GM21360 (cell line): ENCODE measurements at regions not wholly inside any gene's neighbourhood (a gene's known extent, or its start where the extent isn't known, plus 50 kb on each side); places are given as distances from the start of the nearest gene placed in this dataset.

Source experiments
- ATAC-seq: cut with Tn5 transposase; IDR thresholded peaks from one replicate; pipeline ENCODE4 v1.9.1; 2021; ENCODE audit warnings: mild to moderate bottlenecking, moderate library complexity; ENCODE audit not compliant: unreplicated experiment

- ATAC-seq: no peak
These were observed 280.9 kb downstream of the RPRM start for GRCh38 chr2:153197402-153198386.

DNA sequence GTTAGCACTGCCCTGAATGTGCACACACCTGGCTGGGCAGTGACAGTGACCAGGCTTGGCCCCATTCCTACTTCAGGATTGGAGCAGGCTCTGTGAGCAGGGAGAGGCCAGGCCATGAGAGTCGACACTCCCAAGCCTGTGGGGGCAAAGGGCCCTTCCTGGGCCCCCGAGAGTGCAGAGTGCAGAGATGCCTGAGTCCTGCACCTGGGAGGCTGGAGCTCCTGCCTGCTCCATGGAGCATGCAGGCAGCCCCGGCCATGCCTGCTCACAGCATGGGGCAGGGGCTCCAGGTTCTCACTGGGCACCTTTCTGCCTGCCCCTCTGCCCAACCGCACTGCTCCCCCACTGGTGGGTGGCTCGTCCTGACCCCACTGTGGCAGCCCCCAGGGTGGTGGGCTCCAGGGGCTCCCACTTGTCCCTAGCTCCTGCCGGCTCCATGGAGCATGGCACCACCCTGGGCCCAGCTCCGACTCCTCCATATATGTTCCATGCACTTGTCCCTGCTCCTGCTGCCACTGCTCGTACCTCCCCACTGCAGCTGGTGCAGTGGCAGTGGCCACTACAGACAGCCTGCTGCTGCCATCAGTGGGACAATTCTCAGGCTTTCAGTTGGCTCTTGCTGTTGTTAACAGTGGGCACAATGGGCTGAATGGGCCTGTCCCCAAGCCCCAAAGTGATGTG is 282.0 kb downstream of the RPRM start:
- ATAC-seq: no peak

- ATAC-seq: no peak
These were observed 283.2 kb downstream of the RPRM start for GRCh38 chr2:153195342-153195741.

GRCh38 chr2:153189091-153189888 is 289.3 kb downstream of the RPRM start:
- no peak for ATAC-seq

DNA sequence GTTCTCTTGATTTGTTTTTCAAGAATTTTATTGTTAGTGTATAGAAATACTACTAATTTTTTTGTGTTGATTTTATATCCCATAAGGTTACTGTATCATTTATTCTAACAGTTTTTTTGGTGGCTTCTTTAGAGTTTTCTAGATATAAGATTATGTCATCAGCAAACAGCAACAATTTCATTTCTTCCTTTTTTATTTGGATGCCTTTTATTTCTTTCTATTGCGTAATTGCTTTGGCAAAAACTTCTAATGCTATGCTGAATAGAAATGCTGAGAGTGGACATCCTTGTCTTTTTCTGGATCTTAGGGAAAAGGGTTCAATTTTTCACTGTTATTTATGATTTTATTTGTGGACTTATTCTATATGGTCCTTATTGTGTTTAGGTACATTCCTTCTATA is 298.8 kb downstream of the RPRM start:
- ATAC-seq: no peak

- no peak for ATAC-seq
These were observed 309.0 kb downstream of the RPRM start for GRCh38 chr2:153169609-153170008.

GRCh38 chr2:153165021-153165420 is 313.5 kb downstream of the RPRM start:
- ATAC-seq: no peak

GRCh38 chr2:153163055-153163454 is 315.5 kb downstream of the RPRM start:
- no peak for ATAC-seq

GRCh38 chr2:153156743-153157142 is 321.8 kb downstream of the RPRM start:
- no peak for ATAC-seq

DNA sequence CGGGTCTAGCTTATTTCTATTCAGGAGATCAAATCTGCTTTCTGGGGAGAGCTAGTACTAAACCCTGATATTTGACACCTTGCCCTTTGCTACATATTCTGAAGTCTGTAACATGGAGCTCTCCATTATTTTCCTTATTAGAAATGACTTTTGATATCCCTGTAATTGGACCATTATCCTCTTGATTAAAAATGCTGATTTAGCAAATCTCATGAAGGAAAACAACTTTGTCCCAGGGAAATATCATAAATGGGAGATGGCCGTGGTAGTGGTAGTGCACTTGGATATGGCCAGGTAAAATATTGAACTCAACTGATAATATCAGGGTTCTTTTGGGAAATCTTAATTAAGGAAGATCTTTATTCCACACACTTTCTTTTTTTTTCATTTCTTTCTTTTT is 326.5 kb downstream of the RPRM start:
- no peak for ATAC-seq

DNA sequence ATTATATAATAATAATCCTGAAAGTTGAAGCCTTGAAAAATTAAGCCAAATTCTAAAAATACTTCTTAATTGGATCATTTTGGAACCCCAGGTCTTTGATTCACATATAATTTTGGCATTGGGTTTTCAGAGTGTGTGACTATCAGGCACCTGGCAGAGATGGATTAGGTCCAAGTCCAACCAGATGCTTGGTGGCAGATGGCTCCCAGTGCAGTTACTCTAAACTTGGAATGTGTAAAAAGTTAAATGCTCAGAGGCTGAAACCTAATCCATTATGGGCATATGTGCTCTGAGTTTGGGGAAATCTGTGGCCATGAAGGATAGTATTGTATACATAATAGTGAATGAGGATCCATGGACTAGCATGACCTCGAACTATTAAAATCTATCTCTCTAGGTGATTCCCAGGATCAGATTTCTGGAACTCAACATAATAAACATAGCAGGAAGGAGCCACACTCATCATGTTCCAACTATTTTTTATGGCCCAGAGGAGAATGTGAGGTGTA is 333.0 kb downstream of the RPRM start:
- ATAC-seq: no peak

- no peak for ATAC-seq
These were observed 335.0 kb downstream of the RPRM start for GRCh38 chr2:153143540-153143939.

GRCh38 chr2:153140498-153140897 is 338.1 kb downstream of the RPRM start:
- no peak for ATAC-seq

DNA sequence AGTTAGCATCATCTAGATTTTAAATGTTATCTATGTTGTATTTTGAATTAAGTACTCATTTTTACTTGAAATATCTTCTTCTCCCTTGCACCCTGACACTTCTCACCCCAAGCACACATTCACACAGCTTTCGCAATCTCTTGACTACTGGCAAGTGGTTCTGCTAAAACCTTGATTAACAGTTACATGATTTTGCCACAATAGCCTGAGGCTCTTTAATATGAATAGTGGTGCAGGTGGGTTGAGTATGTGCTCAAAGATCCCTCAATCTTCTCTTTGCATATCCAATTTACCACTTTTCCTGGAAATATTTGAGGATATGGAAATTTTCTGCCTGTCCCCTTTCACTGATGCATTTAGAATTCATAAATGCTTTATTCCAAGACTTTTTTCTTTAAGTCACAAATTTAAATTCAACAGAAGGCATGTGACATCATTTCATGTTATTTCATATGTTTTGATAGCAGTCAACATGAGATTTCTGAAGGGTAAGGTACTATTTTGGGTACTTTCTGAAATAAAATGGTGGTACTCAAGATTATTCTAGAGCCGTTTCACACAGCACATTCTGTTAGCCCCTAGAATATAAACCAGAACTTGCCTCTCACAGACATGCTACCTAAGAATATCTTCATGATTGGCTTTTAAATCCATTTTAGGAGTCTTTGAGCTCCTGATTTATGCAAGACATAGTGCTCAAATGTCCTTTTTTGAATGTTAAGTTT is 339.7 kb downstream of the RPRM start:
- ATAC-seq: no peak

- ATAC-seq: no peak
These were observed 342.3 kb downstream of the RPRM start for GRCh38 chr2:153136216-153136615.

DNA sequence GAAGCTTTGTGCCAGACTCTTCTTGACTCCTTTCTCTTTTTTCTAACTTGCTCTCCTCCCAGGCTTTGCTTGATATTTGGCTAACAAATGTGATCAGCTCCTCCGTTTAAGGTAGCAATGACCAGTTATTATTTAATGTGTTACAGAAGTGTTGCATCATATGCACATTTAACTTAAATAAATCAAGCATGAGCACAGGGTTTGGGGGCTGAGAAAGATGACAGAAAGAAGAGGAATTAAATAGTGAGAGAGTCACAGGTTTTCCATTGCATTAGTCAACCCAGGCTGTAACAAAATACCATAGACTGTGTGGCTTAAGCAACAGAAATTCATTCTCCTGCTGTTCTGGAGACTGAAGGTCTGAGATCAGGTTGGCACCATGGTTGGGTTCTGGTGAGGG is 343.8 kb downstream of the RPRM start:
- no peak for ATAC-seq

- no peak for ATAC-seq
These were observed 344.8 kb downstream of the RPRM start for GRCh38 chr2:153133716-153134115.

GRCh38 chr2:153132418-153132817 is 346.1 kb downstream of the RPRM start:
- ATAC-seq: no peak

DNA sequence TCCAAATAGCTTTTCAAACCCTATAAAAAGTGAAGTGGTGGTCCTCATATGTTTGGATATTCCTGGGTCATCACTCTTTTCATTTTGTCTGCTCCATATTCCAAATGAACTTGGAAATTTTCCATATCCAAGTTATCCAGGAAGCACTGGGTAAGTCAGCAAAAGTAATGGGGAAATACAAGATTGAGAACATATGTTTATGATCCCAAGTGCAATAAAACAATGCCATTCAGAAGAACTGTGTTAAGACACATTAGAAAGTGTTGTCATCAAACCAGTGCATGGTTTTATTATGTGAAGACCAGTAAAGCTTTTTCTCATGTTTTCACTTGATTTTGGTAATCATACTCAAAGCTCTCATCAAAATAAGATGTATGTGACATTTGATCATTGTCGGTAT is 363.4 kb downstream of the RPRM start:
- no peak for ATAC-seq

GRCh38 chr2:153110486-153110885 is 368.1 kb downstream of the RPRM start:
- ATAC-seq: no peak
